PC-9 (cell line): ENCODE measurements at regions not wholly inside any gene's neighbourhood (a gene's known extent, or its start where the extent isn't known, plus 50 kb on each side); places are given as distances from the start of the nearest gene placed in this dataset.

ENCODE experiments used
- BruUV-seq: library from RNA; stranded (reverse); fragments of 400-500 nt; replicated peaks from 2 replicates; lab custom pipeline; 2021; lab: Mats Ljungman, UMichigan
- CTCF ChIA-PET: fragments of 300-600 bp; sonication (Branson Sonifier 250); formaldehyde crosslinking; loops from one replicate; lab custom pipeline; 2022; ENCODE audit warnings: antibody characterized with exemption; lab: Charles Lee
- POLR2A ChIA-PET: fragments of 300-600 bp; sonication (Branson Sonifier 250); formaldehyde crosslinking; loops from one replicate; lab custom pipeline; 2022; ENCODE audit warnings: antibody characterized with exemption; ENCODE audit not compliant: unreplicated experiment; lab: Charles Lee
- DNase-seq, 2 experiments: peaks; one replicate each; pipeline versions ENCODE4 v3.0.0 to v3.0.0-alpha.2; 2015 to 2022; ENCODE audit warnings: mixed read lengths in 1 of 2
- H2AFZ ChIP-seq: fragments of 200-600 bp; sonication (generic); 2 replicates; pipeline ENCODE4 v1.8.1; 2017; ENCODE audit warnings: antibody characterized with exemption
- H3F3A ChIP-seq: fragments of 200-600 bp; sonication (generic); 2 replicates; pipeline ENCODE4 v1.8.1; 2017; ENCODE audit warnings: antibody characterized with exemption, mild to moderate bottlenecking, low read depth; ENCODE audit not compliant: insufficient read depth
- H3K27ac ChIP-seq: fragments of 200-600 bp; sonication (generic); 2 replicates; pipeline ENCODE4 v1.6.1; 2016; ENCODE audit warnings: mixed run types
- H3K27me3 ChIP-seq: fragments of 200-600 bp; sonication (generic); 2 replicates; pipeline ENCODE4 v1.6.1; 2016; ENCODE audit warnings: low read depth, mixed run types; ENCODE audit not compliant: insufficient read depth
- H3K36me3 ChIP-seq: fragments of 200-600 bp; sonication (generic); 2 replicates; pipeline ENCODE4 v1.6.1; 2016; ENCODE audit warnings: low read depth, mixed run types
- H3K4me1 ChIP-seq: fragments of 200-600 bp; sonication (generic); replicated peaks from 2 replicates; pipeline ENCODE4 v1.6.1; 2016; ENCODE audit warnings: mixed run types; ENCODE audit not compliant: insufficient read depth
- H3K4me2 ChIP-seq: fragments of 200-600 bp; sonication (generic); 2 replicates; pipeline ENCODE4 v1.6.1; 2017; ENCODE audit warnings: mixed run types
- H3K4me3 ChIP-seq: fragments of 200-600 bp; sonication (generic); 2 replicates; pipeline ENCODE4 v1.6.1; 2016; ENCODE audit warnings: mixed run types
- H3K79me2 ChIP-seq: fragments of 200-600 bp; sonication (generic); 2 replicates; pipeline ENCODE4 v1.6.1; 2017; ENCODE audit warnings: low read depth, mixed run types
- H3K9me2 ChIP-seq: fragments of 200-600 bp; sonication (generic); 2 replicates; pipeline ENCODE4 v1.8.1; 2017; ENCODE audit warnings: mild to moderate bottlenecking; ENCODE audit not compliant: insufficient read depth
- H3K9me3 ChIP-seq: fragments of 200-600 bp; sonication (generic); 2 replicates; pipeline ENCODE4 v1.8.1; 2016; ENCODE audit warnings: low read depth; ENCODE audit not compliant: insufficient read depth
- H4K20me1 ChIP-seq: fragments of 200-600 bp; sonication (generic); 2 replicates; pipeline ENCODE4 v1.8.1; 2017; ENCODE audit not compliant: insufficient read depth
- CTCF ChIP-seq: fragments of 200-600 bp; sonication (generic); conservative IDR thresholded peaks from 2 replicates; pipeline ENCODE4 v1.6.1; 2017; ENCODE audit warnings: mixed run types, antibody characterized with exemption, mild to moderate bottlenecking, moderate library complexity
- EZH2 ChIP-seq: fragments of 200-600 bp; sonication (generic); IDR thresholded peaks from 2 replicates; pipeline ENCODE4 v1.8.0; 2017; ENCODE audit warnings: antibody characterized with exemption, low read depth
- intact Hi-C: fragments of 100-400 bp; cut with micrococcal nuclease; formaldehyde crosslinking; loops from one replicate; pipeline ENCODE4 v1.10.0; 2022; ENCODE audit not compliant: unreplicated experiment

- ChIA-PET POLR2A (no interaction called here), CTCF (no interaction called here)
- intact Hi-C loops: no loop called here
- Histone ChIP-seq H3K4me1 (no peaks in the 10 kb centered on the region), H3K27me3 (no peaks in the 10 kb centered on the region), H3K4me3 (no peak overlapping the region), H3K4me2 (no peak overlapping the region), H3F3A (no peaks in the 10 kb centered on the region), H3K36me3 (no peaks in the 10 kb centered on the region), H3K9me2 (no peaks in the 10 kb centered on the region), H3K79me2 (no peaks in the 10 kb centered on the region), H3K9me3 (no peaks in the 10 kb centered on the region), H2AFZ (no peak overlapping the region), H3K27ac (no peak overlapping the region), H4K20me1 (no peaks in the 10 kb centered on the region)
- DNase-seq: no peak
- no peak for TF ChIP-seq CTCF
- TF ChIP-seq EZH2: no peak
- no TSS peak for BruUV-seq
These were observed 135.8 kb upstream of the TUSC1 start for GRCh38 chr9:25814023-25814422.

- intact Hi-C loops: no loop called here
- POLR2A ChIA-PET: no interaction called here
These were observed 135.2 kb upstream of the TUSC1 start for GRCh38 chr9:25813478-25813877.

GRCh38 chr9:25808554-25808953 is 130.3 kb upstream of the TUSC1 start:
- Histone ChIP-seq H3K9me2 (no peaks in the 10 kb centered on the region), H3K4me3 (no peak overlapping the region), H3K27ac (no peak overlapping the region), H3K4me2 (no peak overlapping the region), H3K36me3 (no peaks in the 10 kb centered on the region), H3K4me1 (no peaks in the 10 kb centered on the region), H3K79me2 (no peaks in the 10 kb centered on the region), H4K20me1 (no peaks in the 10 kb centered on the region), H2AFZ (no peak overlapping the region), H3K27me3 (no peaks in the 10 kb centered on the region), H3K9me3 (no peaks in the 10 kb centered on the region), H3F3A (no peaks in the 10 kb centered on the region)
- intact Hi-C loops: no loop called here
- no TSS peak for BruUV-seq
- no peak for TF ChIP-seq CTCF
- no peak for DNase-seq
- CTCF ChIA-PET: no interaction called here
- POLR2A ChIA-PET: no interaction called here

More at GRCh38 chr9:25813478-25813877, 135.2 kb upstream of the TUSC1 start:
- no peak for DNase-seq
- CTCF ChIA-PET: no interaction called here
- BruUV-seq: no TSS peak
- Histone ChIP-seq H3K36me3 (no peaks in the 10 kb centered on the region), H4K20me1 (no peaks in the 10 kb centered on the region), H3K27me3 (no peaks in the 10 kb centered on the region), H3K4me2 (no peak overlapping the region), H3K79me2 (no peaks in the 10 kb centered on the region), H3K4me3 (no peak overlapping the region), H3K9me3 (no peaks in the 10 kb centered on the region), H3F3A (no peaks in the 10 kb centered on the region), H3K9me2 (no peaks in the 10 kb centered on the region), H3K27ac (no peak overlapping the region), H2AFZ (no peak overlapping the region), H3K4me1 (no peaks in the 10 kb centered on the region)
- TF ChIP-seq CTCF: no peak
- TF ChIP-seq EZH2: no peak
